CD8-positive, alpha-beta memory T cell (primary cell): ENCODE measurements at regions not wholly inside any gene's neighbourhood (a gene's known extent, or its start where the extent isn't known, plus 50 kb on each side); places are given as distances from the start of the nearest gene placed in this dataset.
"Not testable (repeated sequence)": the region's sequence is repeated elsewhere in the genome, so short reads cannot be mapped to it uniquely, and the experiment has no call there.

Experiments
- CTCF ChIA-PET: fragments of 350-600 bp; sonication (Branson Sonifier 250); formaldehyde crosslinking; loops from one replicate; lab custom pipeline; 2021; ENCODE audit warnings: antibody characterized with exemption; lab: Charles Lee
- POLR2A ChIA-PET: fragments of 350-600 bp; sonication (Branson Sonifier 250); formaldehyde crosslinking; loops from one replicate; lab custom pipeline; 2021; ENCODE audit warnings: antibody characterized with exemption; lab: Charles Lee
- DNase-seq, 5 donors: peaks; one replicate each; pipeline versions ENCODE4 v3.0.0 to v3.0.0-alpha.2; 2020 to 2022; ENCODE audit warnings: mixed read lengths in 1 of 5
- H3K27ac ChIP-seq: one replicate; pipeline ENCODE4 v1.7.0; 2013; ENCODE audit warnings: low read depth, mild to moderate bottlenecking, low read length, moderate library complexity
- H3K27me3 ChIP-seq: 2 replicates; pipeline ENCODE4 v1.7.0; 2013; ENCODE audit warnings: low read length, mild to moderate bottlenecking; ENCODE audit not compliant: insufficient read depth, poor library complexity, severe bottlenecking
- H3K36me3 ChIP-seq: 2 replicates; pipeline ENCODE4 v1.7.0; 2013; ENCODE audit warnings: mild to moderate bottlenecking, low read length, moderate library complexity; ENCODE audit not compliant: insufficient read depth
- H3K4me1 ChIP-seq: 2 replicates; pipeline ENCODE4 v1.7.0; 2013; ENCODE audit warnings: mild to moderate bottlenecking, low read length, moderate library complexity; ENCODE audit not compliant: insufficient read depth
- H3K4me3 ChIP-seq: 2 replicates; pipeline ENCODE4 v1.7.0; 2013; ENCODE audit warnings: mild to moderate bottlenecking, low read length
- H3K9me3 ChIP-seq: 2 replicates; pipeline ENCODE4 v1.7.0; 2013; ENCODE audit warnings: mild to moderate bottlenecking, low read length
- H3K27ac Mint-ChIP-seq, 8 donors: one replicate each; pipeline ENCODE4 v1.8.0; 2020 to 2021; ENCODE audit warnings: mixed read lengths in 8 of 8, mild to moderate bottlenecking in 6 of 8, inconsistent platforms in 3 of 8, moderate library complexity in 3 of 8
- H3K27me3 Mint-ChIP-seq, 2 donors: one replicate each; pipeline ENCODE4 v1.8.0; 2020 to 2021; ENCODE audit warnings: mixed read lengths in 2 of 2, mild to moderate bottlenecking in 1 of 2, moderate library complexity in 1 of 2
- H3K36me3 Mint-ChIP-seq, 3 donors: one replicate each; pipeline ENCODE4 v1.8.0; 2020 to 2021; ENCODE audit warnings: mixed read lengths in 3 of 3, inconsistent platforms in 1 of 3, mild to moderate bottlenecking in 1 of 3
- H3K4me1 Mint-ChIP-seq, 3 donors: one replicate each; pipeline ENCODE4 v1.8.0; 2020 to 2021; ENCODE audit warnings: mixed read lengths in 3 of 3, inconsistent platforms in 1 of 3, mild to moderate bottlenecking in 1 of 3
- H3K4me3 Mint-ChIP-seq, 7 donors: one replicate each; pipeline ENCODE4 v1.8.0; 2020 to 2021; ENCODE audit warnings: mixed read lengths in 7 of 7, mild to moderate bottlenecking in 6 of 7, moderate library complexity in 4 of 7, inconsistent platforms in 2 of 7
- H3K9me3 Mint-ChIP-seq, 5 donors: one replicate each; pipeline ENCODE4 v1.8.0; 2020 to 2022; ENCODE audit warnings: mixed read lengths in 5 of 5, mild to moderate bottlenecking in 3 of 5, moderate library complexity in 2 of 5, inconsistent platforms in 1 of 5

DNA sequence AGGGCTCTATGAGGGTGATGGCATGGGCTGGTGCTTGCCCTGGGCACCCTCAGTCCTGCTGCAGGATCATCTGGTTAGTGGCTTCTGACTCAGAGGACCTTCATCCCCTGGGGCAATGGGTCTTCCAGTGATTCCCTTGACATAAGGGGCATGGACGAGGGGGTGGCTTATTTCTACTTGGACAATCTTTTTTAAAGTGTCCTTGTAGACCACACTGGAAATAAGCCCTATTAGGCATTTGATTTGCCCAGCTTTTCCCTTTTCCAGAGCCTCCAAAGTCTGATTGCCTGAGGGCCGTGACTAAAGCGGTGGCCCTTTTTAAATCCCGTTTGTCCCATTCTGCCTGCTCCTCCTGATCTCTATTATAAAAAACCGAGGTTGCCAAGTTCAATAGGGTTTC, 251.2 kb upstream of the CNR1 start:
- H3K27me3 Mint-ChIP-seq, H3K4me3 Mint-ChIP-seq, CTCF ChIA-PET, H3K36me3 ChIP-seq, H3K27ac Mint-ChIP-seq, POLR2A ChIA-PET, H3K4me3 ChIP-seq, H3K4me1 ChIP-seq, H3K27me3 ChIP-seq, H3K9me3 ChIP-seq, H3K36me3 Mint-ChIP-seq, H3K4me1 Mint-ChIP-seq, H3K27ac ChIP-seq, DNase-seq, H3K9me3 Mint-ChIP-seq: not testable (repeated sequence)

DNA sequence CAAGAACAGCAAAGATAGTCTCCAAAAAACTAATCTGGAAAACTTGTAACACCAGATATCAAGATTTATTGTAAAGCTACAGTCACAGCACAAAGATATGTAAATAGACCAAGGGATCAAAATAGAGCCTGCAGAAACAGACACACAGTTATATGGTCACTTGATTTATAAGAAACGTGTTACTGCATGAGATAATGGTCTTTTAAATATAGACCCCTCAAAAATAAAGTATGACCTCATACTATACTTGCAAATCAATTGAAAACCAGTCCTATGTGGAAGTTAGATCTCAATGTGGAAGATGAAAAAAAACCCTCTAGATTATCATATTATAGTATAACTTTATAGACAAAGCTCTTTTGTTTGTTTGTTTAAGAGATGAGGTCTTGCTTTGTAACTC, 247.3 kb upstream of the CNR1 start:
- Histone ChIP-seq H3K4me1 (no peaks in the 10 kb centered on the region), H3K36me3 (no peaks in the 10 kb centered on the region), H3K27me3 (no peaks in the 10 kb centered on the region), H3K4me3 (no peak overlapping the region), H3K27ac (no peak overlapping the region), H3K9me3 (no peaks in the 10 kb centered on the region)
- H3K4me1 Mint-ChIP-seq: no peaks in the 10 kb centered on the region
- no peak overlapping the region for H3K27ac Mint-ChIP-seq
- POLR2A ChIA-PET: no interaction called here
- peaks cover 0 to 4% (median 0%) of the 10 kb centered on the region in 5 donors for H3K9me3 Mint-ChIP-seq
- CTCF ChIA-PET: no interaction called here
- DNase-seq: no peak
- no peak overlapping the region for H3K4me3 Mint-ChIP-seq
- no peaks in the 10 kb centered on the region for H3K36me3 Mint-ChIP-seq
- H3K27me3 Mint-ChIP-seq: no peaks in the 10 kb centered on the region

DNA sequence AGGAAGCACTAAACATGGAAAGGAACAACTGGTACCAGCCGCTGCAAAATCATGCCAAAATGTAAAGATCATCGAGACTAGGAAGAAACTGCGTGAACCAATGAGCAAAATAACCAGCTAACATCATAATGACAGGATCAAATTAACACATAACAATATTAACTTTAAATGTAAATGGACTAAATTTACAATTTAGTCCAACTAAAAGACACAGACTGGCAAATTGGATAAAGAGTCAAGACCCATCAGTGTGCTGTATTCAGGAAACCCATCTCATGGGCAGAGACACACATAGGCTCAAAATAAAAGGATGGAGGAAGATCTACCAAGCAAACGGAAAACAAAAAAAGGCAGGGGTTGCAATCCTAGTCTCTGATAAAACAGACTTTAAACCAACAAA, 242.2 kb upstream of the CNR1 start:
- H3K9me3 ChIP-seq, H3K4me1 Mint-ChIP-seq, H3K36me3 Mint-ChIP-seq, H3K27ac Mint-ChIP-seq, H3K4me1 ChIP-seq, H3K4me3 Mint-ChIP-seq, POLR2A ChIA-PET, H3K9me3 Mint-ChIP-seq, H3K4me3 ChIP-seq, H3K27me3 ChIP-seq, DNase-seq, CTCF ChIA-PET, H3K36me3 ChIP-seq, H3K27ac ChIP-seq: not testable (repeated sequence)
- peaks cover 0 to 10% of the 10 kb centered on the region in 2 donors for H3K27me3 Mint-ChIP-seq

DNA sequence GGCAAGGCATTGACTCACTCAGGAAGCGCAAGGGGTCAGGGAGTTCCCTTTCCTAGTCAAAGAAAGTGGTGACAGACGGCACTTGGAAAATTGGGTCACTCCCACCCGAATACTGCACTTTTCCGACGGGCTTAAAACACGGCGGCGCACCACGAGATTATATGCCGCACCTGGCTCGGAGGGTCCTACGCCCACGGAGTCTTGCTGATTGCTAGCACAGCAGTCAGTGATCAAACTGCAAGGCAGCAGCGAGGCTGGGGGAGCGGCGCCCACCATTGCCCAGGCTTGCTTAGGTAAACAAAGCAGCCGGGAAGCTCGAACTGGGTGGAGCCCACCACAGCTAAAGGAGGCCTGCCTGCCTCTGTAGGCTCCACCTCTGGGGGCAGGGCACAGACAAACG, 240.5 kb upstream of the CNR1 start:
- H3K4me1 ChIP-seq, H3K4me3 Mint-ChIP-seq, H3K36me3 Mint-ChIP-seq, H3K27ac Mint-ChIP-seq, H3K27ac ChIP-seq, POLR2A ChIA-PET, H3K4me3 ChIP-seq, H3K27me3 ChIP-seq, DNase-seq, H3K36me3 ChIP-seq, CTCF ChIA-PET, H3K9me3 Mint-ChIP-seq, H3K4me1 Mint-ChIP-seq, H3K9me3 ChIP-seq: not testable (repeated sequence)
- H3K27me3 Mint-ChIP-seq: peaks cover 0 to 20% of the 10 kb centered on the region in 2 donors

- ChIA-PET CTCF (no interaction called here), POLR2A (no interaction called here)
- Histone ChIP-seq H3K27ac (no peak overlapping the region), H3K4me1 (no peaks in the 10 kb centered on the region), H3K27me3 (no peaks in the 10 kb centered on the region), H3K9me3 (no peaks in the 10 kb centered on the region), H3K36me3 (no peaks in the 10 kb centered on the region), H3K4me3 (no peak overlapping the region)
- peaks cover 0 to 20% of the 10 kb centered on the region in 2 donors for H3K27me3 Mint-ChIP-seq
- peaks cover 0 to 2% (median 0%) of the 10 kb centered on the region in 5 donors for H3K9me3 Mint-ChIP-seq
- no peak for DNase-seq
- no peaks in the 10 kb centered on the region for H3K4me1 Mint-ChIP-seq
- H3K27ac Mint-ChIP-seq: no peak overlapping the region
- no peak overlapping the region for H3K4me3 Mint-ChIP-seq
- H3K36me3 Mint-ChIP-seq: no peaks in the 10 kb centered on the region
These were observed 237.3 kb upstream of the CNR1 start for GRCh38 chr6:88403486-88403885.

DNA sequence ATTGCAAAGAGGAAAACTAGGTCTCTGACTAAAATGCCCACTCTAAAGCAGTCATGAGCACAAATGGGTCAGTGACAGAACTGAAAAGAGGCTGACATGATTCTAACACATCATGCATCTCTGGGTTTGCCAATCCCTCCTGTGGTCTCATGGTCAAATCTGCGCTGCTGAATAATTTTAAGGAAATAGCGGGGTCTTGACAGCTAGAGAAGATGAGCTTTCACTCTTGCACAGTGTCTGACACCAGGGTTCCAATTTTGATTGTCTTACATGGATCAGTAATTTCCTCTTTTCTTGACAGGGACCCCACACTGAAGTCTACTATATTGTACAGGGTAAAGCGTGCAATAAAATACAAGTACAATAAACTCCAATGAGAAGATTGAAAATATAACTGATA, 236.8 kb upstream of the CNR1 start:
- POLR2A ChIA-PET: no interaction called here
- H3K36me3 Mint-ChIP-seq: no peaks in the 10 kb centered on the region

GRCh38 chr6:88390998-88391397, 224.9 kb upstream of the CNR1 start:
- H3K9me3 ChIP-seq, CTCF ChIA-PET, H3K9me3 Mint-ChIP-seq, H3K36me3 ChIP-seq, H3K4me3 Mint-ChIP-seq, POLR2A ChIA-PET, H3K27ac Mint-ChIP-seq, H3K27me3 ChIP-seq, H3K4me1 Mint-ChIP-seq, H3K4me3 ChIP-seq, H3K27ac ChIP-seq, DNase-seq, H3K36me3 Mint-ChIP-seq, H3K4me1 ChIP-seq, H3K27me3 Mint-ChIP-seq: not testable (repeated sequence)

More for the DNA sequence above, 236.8 kb upstream of the CNR1 start:
- CTCF ChIA-PET: no interaction called here
- no peaks in the 10 kb centered on the region for H3K27me3 ChIP-seq
- no peaks in the 10 kb centered on the region for H3K36me3 ChIP-seq
- H3K27ac Mint-ChIP-seq: no peak overlapping the region
- no peaks in the 10 kb centered on the region for H3K4me1 Mint-ChIP-seq
- no peak overlapping the region for H3K4me3 ChIP-seq
- H3K27ac ChIP-seq: no peak overlapping the region
- H3K4me3 Mint-ChIP-seq: no peak overlapping the region
- no peak for DNase-seq
- peaks cover 0 to 2% (median 0%) of the 10 kb centered on the region in 5 donors for H3K9me3 Mint-ChIP-seq
- no peaks in the 10 kb centered on the region for H3K4me1 ChIP-seq
- H3K9me3 ChIP-seq: no peaks in the 10 kb centered on the region
- H3K27me3 Mint-ChIP-seq: peaks cover 0 to 20% of the 10 kb centered on the region in 2 donors

DNA sequence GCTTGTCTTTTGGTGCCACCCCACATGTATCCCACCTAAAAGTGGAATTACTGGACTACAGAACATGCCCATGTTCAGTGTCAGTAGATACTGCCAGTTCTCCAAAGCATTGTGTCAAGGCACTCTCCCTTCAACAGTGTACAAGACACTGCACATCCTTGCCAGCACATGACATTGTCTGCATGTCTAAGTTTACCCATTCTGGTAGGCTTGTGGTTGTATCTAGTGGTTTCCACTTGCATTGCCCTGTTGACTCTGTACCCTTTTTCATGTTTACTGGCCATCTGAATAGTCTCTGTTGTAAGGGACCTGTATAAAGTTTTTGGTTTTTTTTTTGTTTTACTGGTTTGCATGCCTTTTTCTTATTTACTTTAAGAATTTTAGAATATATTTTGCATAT, 222.4 kb upstream of the CNR1 start:
- H3K9me3 Mint-ChIP-seq: peaks cover 0 to 8% (median 0%) of the 10 kb centered on the region in 5 donors

DNA sequence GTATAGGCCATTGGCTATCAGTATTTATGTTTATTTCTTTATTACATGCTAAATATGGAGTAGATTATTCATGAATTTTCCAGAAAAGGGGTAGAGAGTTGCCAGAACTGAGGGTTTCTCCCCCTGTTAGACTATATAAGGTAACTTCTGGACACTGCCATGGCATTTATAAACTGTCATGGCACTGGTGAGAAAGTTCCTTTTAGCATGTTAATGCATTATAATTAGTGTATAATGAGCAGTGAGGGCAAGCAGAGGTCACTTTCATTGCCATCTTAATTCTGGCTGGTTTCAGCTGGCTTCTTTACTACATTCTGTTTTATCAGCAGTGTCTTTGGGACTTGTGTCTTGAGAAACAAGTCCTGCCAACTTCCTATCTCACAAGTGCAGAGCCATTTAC, 220.0 kb upstream of the CNR1 start:
- peaks cover 0 to 3% (median 0%) of the 10 kb centered on the region in 5 donors for H3K9me3 Mint-ChIP-seq

More for the DNA sequence above, 222.4 kb upstream of the CNR1 start:
- H3K27me3 Mint-ChIP-seq: peaks cover 3 to 9% of the 10 kb centered on the region in 2 donors
- H3K4me3 ChIP-seq: no peak overlapping the region
- no peak overlapping the region for H3K27ac Mint-ChIP-seq
- no peaks in the 10 kb centered on the region for H3K4me1 Mint-ChIP-seq
- H3K27me3 ChIP-seq: no peaks in the 10 kb centered on the region
- no peaks in the 10 kb centered on the region for H3K9me3 ChIP-seq
- no peak overlapping the region for H3K27ac ChIP-seq
- no peaks in the 10 kb centered on the region for H3K36me3 ChIP-seq
- no peak for DNase-seq
- no peaks in the 10 kb centered on the region for H3K36me3 Mint-ChIP-seq
- H3K4me1 ChIP-seq: no peaks in the 10 kb centered on the region
- no peak overlapping the region for H3K4me3 Mint-ChIP-seq
- ChIA-PET POLR2A (no interaction called here), CTCF (no interaction called here)

More for the DNA sequence above, 220.0 kb upstream of the CNR1 start:
- Mint-ChIP-seq H3K36me3 (no peaks in the 10 kb centered on the region), H3K4me3 (no peak overlapping the region), H3K4me1 (no peaks in the 10 kb centered on the region), H3K27me3 (peaks cover 3 to 4% of the 10 kb centered on the region in 2 donors), H3K27ac (no peak overlapping the region)
- H3K4me1 ChIP-seq: no peaks in the 10 kb centered on the region
- H3K27ac ChIP-seq: no peak overlapping the region
- POLR2A ChIA-PET: no interaction called here
- no peak overlapping the region for H3K4me3 ChIP-seq
- no peaks in the 10 kb centered on the region for H3K9me3 ChIP-seq
- CTCF ChIA-PET: no interaction called here
- no peaks in the 10 kb centered on the region for H3K27me3 ChIP-seq
- no peaks in the 10 kb centered on the region for H3K36me3 ChIP-seq
- no peak for DNase-seq
